Activated T-cell treated with anti-CD3 and anti-CD28 coated beads for 24 hours (primary cell): ENCODE measurements at regions not wholly inside any gene's neighbourhood (a gene's known extent, or its start where the extent isn't known, plus 50 kb on each side); places are given as distances from the start of the nearest gene placed in this dataset.

ENCODE experiments used
- DNase-seq: peaks from one replicate; pipeline ENCODE4 v3.0.0-alpha.2; 2020; ENCODE audit warnings: low read depth

DNA sequence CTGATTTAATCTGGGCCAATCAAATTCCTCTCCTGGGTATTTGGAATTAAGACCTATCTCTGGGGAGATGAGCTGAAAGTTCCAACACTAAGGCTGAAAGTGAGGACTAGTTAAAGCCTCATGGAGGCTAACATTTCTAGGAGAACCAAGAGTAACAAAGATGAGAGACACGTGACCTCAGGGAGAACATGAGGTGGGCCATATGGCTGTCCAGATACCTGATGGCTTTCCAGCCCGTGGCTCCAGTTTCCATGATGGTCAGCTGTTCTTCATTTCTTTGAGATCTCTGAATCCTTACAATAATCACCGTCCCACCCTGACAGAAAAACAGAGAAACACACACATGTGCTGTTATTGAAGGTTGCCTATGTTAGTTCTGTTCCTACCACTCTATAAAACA lies 66.1 kb downstream of the LEPR start:
- no peak for DNase-seq

GRCh38 chr1:65489481-65489880 lies 69.0 kb downstream of the LEPR start:
- DNase-seq: no peak

GRCh38 chr1:65490231-65491009 lies 70.0 kb downstream of the LEPR start:
- no peak for DNase-seq

GRCh38 chr1:65491472-65491871 lies 71.0 kb downstream of the LEPR start:
- no peak for DNase-seq

DNA sequence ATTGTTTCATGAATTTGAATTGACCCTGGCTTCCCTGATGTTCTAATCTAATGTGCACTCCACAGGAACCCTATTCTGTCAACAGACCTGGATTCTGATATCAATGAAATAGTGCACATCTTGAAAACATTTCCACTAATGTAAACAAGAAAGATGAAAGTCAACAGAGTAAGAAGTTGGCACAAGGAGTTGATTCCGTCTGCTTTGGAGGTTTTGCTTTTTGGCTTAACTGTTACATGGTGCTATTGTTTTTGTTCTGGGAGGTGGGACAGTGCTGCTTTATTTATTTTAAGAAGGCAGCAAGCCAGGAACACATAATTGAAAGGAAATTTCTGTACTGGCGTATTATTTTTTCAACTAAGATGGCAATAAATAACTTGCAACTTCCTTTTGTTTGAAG lies 73.3 kb downstream of the LEPR start:
- DNase-seq: no peak

GRCh38 chr1:65494671-65495070 lies 74.2 kb downstream of the LEPR start:
- DNase-seq: no peak

- no peak for DNase-seq
Measured at GRCh38 chr1:65495137-65495536, 74.7 kb downstream of the LEPR start.

- no peak for DNase-seq
Measured at GRCh38 chr1:65497256-65497830, 76.9 kb downstream of the LEPR start.

- no peak for DNase-seq
Measured at GRCh38 chr1:65503427-65503826, 83.0 kb downstream of the LEPR start.

GRCh38 chr1:65504263-65504662 lies 83.8 kb downstream of the LEPR start:
- no peak for DNase-seq

DNA sequence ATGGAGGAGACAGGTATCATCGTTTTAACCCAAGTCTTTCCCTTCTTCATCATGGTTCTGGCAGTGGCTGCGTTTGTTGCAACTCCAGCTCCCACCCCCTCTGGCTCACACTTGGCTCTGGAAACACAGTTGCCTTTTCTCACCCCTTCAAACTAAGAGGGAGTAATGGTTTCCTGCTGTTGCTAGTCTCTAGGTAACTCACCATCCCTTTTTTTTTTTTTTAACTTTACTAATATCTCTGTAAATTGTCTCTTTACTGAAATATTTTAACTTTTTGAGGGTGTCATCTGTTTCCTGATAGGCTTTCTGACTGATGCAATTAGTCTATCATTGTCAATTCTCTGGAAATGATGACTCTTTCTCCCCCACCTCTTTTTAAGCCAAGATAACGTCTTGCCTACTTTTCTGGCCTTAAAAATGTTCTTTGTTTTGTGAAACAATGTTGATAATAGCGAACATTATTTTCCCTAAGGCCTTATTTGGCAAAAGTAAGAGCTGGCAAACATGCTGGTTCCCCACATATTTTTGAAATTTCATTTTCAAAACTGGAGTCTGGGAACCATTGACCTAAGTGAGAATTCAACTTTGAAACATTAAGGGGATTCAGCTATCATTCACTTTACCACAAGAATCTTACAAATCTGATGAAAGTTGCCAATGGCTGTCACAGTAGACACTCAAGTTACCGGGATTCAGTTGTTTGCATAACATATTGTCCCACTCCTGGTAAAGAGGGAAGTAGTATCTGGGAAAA lies 85.3 kb downstream of the LEPR start:
- DNase-seq: no peak

DNA sequence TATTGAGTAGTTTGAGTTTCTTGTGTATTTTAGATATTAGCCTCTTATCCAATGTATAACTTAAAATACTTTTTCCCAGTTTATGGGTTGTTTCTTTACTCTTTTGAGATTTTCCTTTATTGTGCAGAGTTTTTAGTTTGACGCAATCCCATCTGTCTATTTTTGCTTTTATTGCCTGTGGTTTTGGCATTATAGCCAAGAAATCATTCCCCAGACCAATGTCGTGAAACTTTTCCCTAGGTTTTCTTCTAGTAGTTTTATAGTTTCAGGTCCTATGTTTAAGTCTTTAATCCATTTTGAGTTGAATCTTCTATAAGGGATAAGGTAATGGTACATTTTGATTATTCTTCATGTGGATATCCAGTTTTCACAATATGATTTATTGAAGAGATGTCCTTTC lies 87.6 kb downstream of the LEPR start:
- DNase-seq: no peak

- DNase-seq: no peak
Measured at GRCh38 chr1:65509912-65510680, 89.6 kb downstream of the LEPR start.

DNA sequence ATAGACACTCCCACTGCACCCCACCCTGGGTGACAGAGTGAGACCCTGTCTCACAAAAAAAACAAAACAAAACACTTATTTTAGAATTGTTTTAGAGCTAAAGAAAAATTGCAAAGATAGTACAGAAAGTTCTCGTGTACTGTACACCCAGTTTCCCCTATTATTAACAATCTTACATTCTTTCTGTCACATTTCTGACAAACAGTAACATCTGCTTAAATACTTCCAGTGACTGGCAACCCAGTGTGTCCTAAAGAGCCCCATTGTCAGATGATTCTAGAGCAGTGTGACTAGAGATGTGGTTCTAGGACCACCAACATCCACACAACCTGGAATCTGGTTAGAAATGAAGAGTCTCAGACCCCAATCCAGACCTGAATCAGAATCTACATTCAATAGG lies 90.5 kb downstream of the LEPR start:
- DNase-seq: no peak

DNA sequence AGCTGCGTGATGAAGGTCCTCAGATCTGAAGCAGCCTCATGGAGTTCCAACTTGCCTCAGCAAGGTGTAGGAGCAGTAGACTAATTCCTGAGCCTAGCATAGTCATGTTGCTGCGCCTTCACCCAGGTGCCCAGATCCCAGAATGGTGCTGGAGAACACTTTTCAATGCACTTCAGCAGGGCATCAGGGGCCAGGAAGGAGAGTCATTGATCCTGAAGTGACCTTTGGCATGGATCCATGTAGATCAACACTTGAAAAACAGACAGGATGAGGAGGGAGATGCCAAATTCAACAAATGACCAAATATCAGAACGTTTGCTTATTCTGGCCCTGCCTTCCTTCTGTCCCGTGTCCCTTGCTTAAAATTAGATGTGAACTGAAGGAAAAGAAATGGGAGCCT lies 91.9 kb downstream of the LEPR start:
- DNase-seq: no peak

DNA sequence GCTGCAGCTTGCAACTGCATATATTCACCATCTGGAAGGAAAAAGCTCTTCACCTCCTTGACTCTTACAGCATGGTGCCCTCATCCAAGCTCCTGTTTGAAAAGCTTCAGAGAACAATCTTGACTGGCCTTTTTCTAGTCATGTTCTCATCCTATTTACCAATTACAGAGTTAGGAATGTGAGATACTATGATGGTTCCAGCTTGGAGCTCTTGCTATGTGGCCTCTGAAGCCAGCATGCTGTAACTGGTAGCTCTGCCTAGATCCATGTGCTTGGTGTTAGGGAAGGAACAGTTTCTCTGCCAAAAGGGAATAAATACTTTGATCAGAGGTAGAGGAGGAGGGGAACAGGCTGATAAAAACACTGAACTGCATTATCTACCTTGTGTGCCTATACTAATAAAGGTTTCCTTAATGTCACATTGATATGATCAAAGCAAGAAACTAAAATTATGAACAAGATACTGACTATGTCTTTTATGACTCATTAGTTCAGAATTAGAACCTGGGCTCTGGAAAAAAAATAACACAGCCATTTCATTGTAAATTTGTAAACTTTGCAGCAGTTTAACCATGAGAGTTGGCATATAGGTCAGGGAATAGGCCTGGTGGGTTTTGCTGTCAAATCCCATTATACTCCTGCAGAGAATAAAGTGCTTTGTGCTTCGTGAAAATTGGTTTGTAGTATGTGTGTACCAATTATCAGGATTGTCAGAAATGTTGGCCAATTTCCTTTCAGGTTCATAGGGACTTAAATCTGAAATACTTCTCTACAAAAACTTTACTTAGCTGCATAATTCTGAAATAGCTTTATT lies 92.7 kb downstream of the LEPR start:
- no peak for DNase-seq

GRCh38 chr1:65514041-65514440 lies 93.6 kb downstream of the LEPR start:
- DNase-seq: no peak

GRCh38 chr1:65524931-65525265 lies 104.4 kb downstream of the LEPR start:
- DNase-seq: no peak

GRCh38 chr1:65525266-65526048 lies 105.0 kb downstream of the LEPR start:
- DNase-seq: no peak

GRCh38 chr1:65526049-65526556 lies 105.6 kb downstream of the LEPR start:
- DNase-seq: no peak

DNA sequence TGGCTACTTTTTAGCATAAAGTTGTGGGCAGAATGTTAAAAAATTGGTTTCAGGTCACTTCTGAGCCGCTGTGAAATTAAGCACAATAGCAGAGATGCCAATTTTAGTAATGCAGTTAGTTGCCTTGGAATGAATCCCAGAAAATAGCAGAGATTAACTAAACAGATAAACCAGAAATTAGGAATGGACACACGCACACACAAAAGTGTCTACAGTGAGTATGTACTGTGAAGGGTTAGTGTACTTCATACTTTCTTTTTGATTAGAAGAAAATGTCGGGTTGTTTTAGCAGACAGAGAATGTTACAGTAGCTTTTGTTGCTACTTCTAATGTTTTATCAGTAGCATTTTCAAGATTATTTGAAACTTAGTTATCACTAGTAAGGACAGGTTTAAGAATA lies 106.7 kb downstream of the LEPR start:
- DNase-seq: no peak
